Liver (tissue), 8 donors: ENCODE measurements at regions not wholly inside any gene's neighbourhood (a gene's known extent, or its start where the extent isn't known, plus 50 kb on each side); places are given as distances from the start of the nearest gene placed in this dataset.

Source experiments
- DNase-seq: peaks from one replicate; pipeline ENCODE4 v3.0.0-alpha.2; 2017; ENCODE audit warnings: low spot score
- H3K27ac ChIP-seq, 2 donors: one replicate each; pipeline ENCODE4 v1.7.0; 2013; ENCODE audit warnings: inconsistent platforms in 2 of 2, low read length in 2 of 2, control low read depth in 1 of 2, low read depth in 1 of 2, mild to moderate bottlenecking in 1 of 2
- H3K27me3 ChIP-seq, 4 donors: one replicate each; pipeline versions ENCODE4 v1.6.1 to v1.7.0; 2013; ENCODE audit warnings: low read length in 3 of 4, inconsistent platforms in 1 of 4, mild to moderate bottlenecking in 1 of 4, moderate library complexity in 1 of 4; ENCODE audit not compliant: control insufficient read depth in 4 of 4, insufficient read depth in 4 of 4
- H3K36me3 ChIP-seq, 4 donors: one replicate each; pipeline versions ENCODE4 v1.6.1 to v1.7.0; 2013; ENCODE audit warnings: low read length in 3 of 4, mild to moderate bottlenecking in 3 of 4, low read depth in 1 of 4, moderate library complexity in 1 of 4; ENCODE audit not compliant: control insufficient read depth in 4 of 4, insufficient read depth in 3 of 4
- H3K4me1 ChIP-seq, 4 donors: one replicate each; pipeline versions ENCODE4 v1.6.1 to v1.7.0; 2013; ENCODE audit warnings: low read length in 3 of 4, mild to moderate bottlenecking in 3 of 4, moderate library complexity in 1 of 4; ENCODE audit not compliant: control insufficient read depth in 4 of 4, insufficient read depth in 4 of 4
- H3K4me3 ChIP-seq, 3 donors: one replicate each; pipeline versions ENCODE4 v1.6.1 to v1.7.0; 2013; ENCODE audit warnings: low read length in 3 of 3, control low read depth in 1 of 3, low read depth in 1 of 3, mild to moderate bottlenecking in 1 of 3
- H3K9ac ChIP-seq, 2 donors: one replicate each; pipeline ENCODE4 v1.7.0; 2013; ENCODE audit warnings: low read length in 2 of 2, mild to moderate bottlenecking in 2 of 2, moderate library complexity in 2 of 2, control low read depth in 1 of 2, low read depth in 1 of 2
- H3K9me3 ChIP-seq, 4 donors: one replicate each; pipeline versions ENCODE4 v1.6.1 to v1.7.0; 2013; ENCODE audit warnings: low read length in 3 of 4; ENCODE audit not compliant: control insufficient read depth in 4 of 4
- ATF3 ChIP-seq: IDR thresholded peaks from 2 replicates; pipeline ENCODE4 v1.6.1; 2016; ENCODE audit warnings: antibody characterized with exemption
- CTCF ChIP-seq: fragments of 150-350 bp; IDR thresholded peaks from 2 replicates; pipeline ENCODE4 v1.5.1; 2017; ENCODE audit warnings: improper control_type of control experiment, low read depth, low read length; ENCODE audit not compliant: missing input control
- EGR1 ChIP-seq, 2 donors: IDR thresholded peaks; 2 replicates each; pipeline ENCODE4 v1.6.1; 2016 to 2018; ENCODE audit warnings: antibody characterized with exemption in 2 of 2, low read depth in 2 of 2
- FOXA2 ChIP-seq: IDR thresholded peaks from 2 replicates; pipeline ENCODE4 v1.6.1; 2016; ENCODE audit warnings: antibody characterized with exemption
- GABPA ChIP-seq, 2 donors: IDR thresholded peaks in 1 of 2; conservative IDR thresholded peaks in 1 of 2; 2 replicates each; pipeline ENCODE4 v1.6.1; 2016; ENCODE audit warnings: antibody characterized with exemption in 2 of 2, mild to moderate bottlenecking in 1 of 2, moderate library complexity in 1 of 2
- HNF4A ChIP-seq, 2 donors: conservative IDR thresholded peaks; 2 replicates each; pipeline ENCODE4 v1.6.1; 2016; ENCODE audit warnings: antibody characterized with exemption in 2 of 2, mild to moderate bottlenecking in 2 of 2
- HNF4G ChIP-seq: IDR thresholded peaks from 2 replicates; pipeline ENCODE4 v1.6.1; 2016; ENCODE audit warnings: antibody characterized with exemption
- JUND ChIP-seq, 2 donors: IDR thresholded peaks; 2 replicates each; pipeline ENCODE4 v1.6.1; 2016; ENCODE audit warnings: antibody characterized with exemption in 2 of 2
- MAX ChIP-seq: IDR thresholded peaks from 2 replicates; pipeline ENCODE4 v1.6.1; 2016; ENCODE audit warnings: antibody characterized with exemption
- NR2F2 ChIP-seq: IDR thresholded peaks from 2 replicates; pipeline ENCODE4 v1.6.1; 2016; ENCODE audit warnings: antibody characterized with exemption
- RAD21 ChIP-seq, 2 donors: IDR thresholded peaks; 2 replicates each; pipeline ENCODE4 v1.6.1; 2016; ENCODE audit warnings: antibody characterized with exemption in 2 of 2, mild to moderate bottlenecking in 2 of 2
- RXRA ChIP-seq, 2 donors: IDR thresholded peaks; 2 replicates each; pipeline ENCODE4 v1.6.1; 2017 to 2018; ENCODE audit warnings: antibody characterized with exemption in 2 of 2, mild to moderate bottlenecking in 1 of 2
- SP1 ChIP-seq: IDR thresholded peaks from 2 replicates; pipeline ENCODE4 v1.6.1; 2018; ENCODE audit warnings: antibody characterized with exemption, mild to moderate bottlenecking
- TAF1 ChIP-seq: conservative IDR thresholded peaks from 2 replicates; pipeline ENCODE4 v1.6.1; 2016; ENCODE audit warnings: antibody characterized with exemption, mild to moderate bottlenecking
- YY1 ChIP-seq: IDR thresholded peaks from 2 replicates; pipeline ENCODE4 v1.6.1; 2016; ENCODE audit warnings: antibody characterized with exemption, mild to moderate bottlenecking
- ZBTB33 ChIP-seq: IDR thresholded peaks from 2 replicates; pipeline ENCODE4 v1.6.1; 2016; ENCODE audit warnings: antibody characterized with exemption
- WGBS: extraction: QIAGEN DNeasy Blood & Tissue Kit; methylation state at CpG from one replicate; pipeline ENCODE4 v1.1.7; 2013; 5-methylcytosine and 5-hydroxymethylcytosine counted together
- donor health status: healthy.
- donor health status: healthy.
- donor health status: healthy.
- donor health status: healthy.
- donor health status: healthy.

- WGBS: 74% methylated on average over 6 of the region's 6 CpGs
- Histone ChIP-seq H3K4me1 (no peaks in the 10 kb centered on the region), H3K27me3 (no peaks in the 10 kb centered on the region), H3K27ac (no peak overlapping the region), H3K36me3 (no peaks in the 10 kb centered on the region), H3K4me3 (no peak overlapping the region), H3K9me3 (peaks cover 0 to 2% (median under 1%) of the 10 kb centered on the region in 4 donors), H3K9ac (no peak overlapping the region)
- no peak for TF ChIP-seq FOXA2
- TF ChIP-seq HNF4A (conservative IDR thresholded peaks at IDR 0.05): no peak
- TF ChIP-seq ZBTB33: no peak
- no peak for TF ChIP-seq MAX
- TF ChIP-seq TAF1: no peak
- no peak for TF ChIP-seq RAD21 (IDR thresholded peaks at IDR 0.05)
- TF ChIP-seq NR2F2: no peak
- TF ChIP-seq HNF4G: no peak
- TF ChIP-seq YY1: no peak
- DNase-seq: no peak
Observed at GRCh38 chr5:28253431-28253830, 1215.0 kb upstream of the CDH9 start.

- DNase-seq: no peak
- TF ChIP-seq YY1: no peak
- TF ChIP-seq RAD21 (IDR thresholded peaks at IDR 0.05): no peak
- no peak for TF ChIP-seq HNF4A (conservative IDR thresholded peaks at IDR 0.05)
- TF ChIP-seq MAX: no peak
- TF ChIP-seq FOXA2: no peak
- no peak for TF ChIP-seq JUND (IDR thresholded peaks at IDR 0.05)
- no peak for TF ChIP-seq NR2F2
- 50% methylated on average over 5 of the region's 5 CpGs for WGBS
Observed at GRCh38 chr5:28249771-28250415, 1211.5 kb upstream of the CDH9 start.

GRCh38 chr5:28234356-28234968 is 1196.1 kb upstream of the CDH9 start:
- TF ChIP-seq RXRA (IDR thresholded peaks at IDR 0.05): no peak
- no peak for TF ChIP-seq HNF4A (conservative IDR thresholded peaks at IDR 0.05)
- no peak for TF ChIP-seq ATF3
- TF ChIP-seq NR2F2: no peak
- no peak for TF ChIP-seq SP1
- no peak for TF ChIP-seq EGR1 (IDR thresholded peaks at IDR 0.05; ENCODE audit: low read depth in 2 of 2)
- no peak for TF ChIP-seq YY1
- TF ChIP-seq CTCF: no peak
- TF ChIP-seq RAD21 (IDR thresholded peaks at IDR 0.05): no peak
- TF ChIP-seq FOXA2: no peak
- TF ChIP-seq JUND (IDR thresholded peaks at IDR 0.05): no peak
- no peak for TF ChIP-seq TAF1
- no peak for TF ChIP-seq GABPA (IDR thresholded peaks at IDR 0.05 in 1 of 2, conservative IDR thresholded peaks at IDR 0.05 in 1 of 2)
- DNase-seq: no peak
- Histone ChIP-seq H3K36me3 (no peaks in the 10 kb centered on the region), H3K4me3 (no peak overlapping the region), H3K9me3 (no peaks in the 10 kb centered on the region), H3K27me3 (no peaks in the 10 kb centered on the region), H3K27ac (no peak overlapping the region), H3K9ac (no peak overlapping the region), H3K4me1 (no peaks in the 10 kb centered on the region)
- 54% methylated on average over 1 of the region's 1 CpG for WGBS

More at GRCh38 chr5:28249771-28250415, 1211.5 kb upstream of the CDH9 start:
- H3K27ac ChIP-seq: no peak overlapping the region
- H3K4me3 ChIP-seq: no peak overlapping the region
- no peaks in the 10 kb centered on the region for H3K36me3 ChIP-seq
- H3K27me3 ChIP-seq: no peaks in the 10 kb centered on the region
- no peak overlapping the region for H3K9ac ChIP-seq
- peaks cover 0 to 2% (median under 1%) of the 10 kb centered on the region in 4 donors for H3K9me3 ChIP-seq
- H3K4me1 ChIP-seq: no peaks in the 10 kb centered on the region
